Naive thymus-derived CD8-positive, alpha-beta T cell (primary cell): ENCODE measurements at regions not wholly inside any gene's neighbourhood (a gene's known extent, or its start where the extent isn't known, plus 50 kb on each side); places are given as distances from the start of the nearest gene placed in this dataset.
"Not testable (repeated sequence)": the region's sequence is repeated elsewhere in the genome, so short reads cannot be mapped to it uniquely, and the experiment has no call there.

Experiments
- ATAC-seq, 2 donors: fragments of 150-1000 bp; cut with Tn5 transposase in 1 of 2; sonication (Bioruptor Pico), chemical (Tn5 transposase) in 1 of 2; 1 replicate in 1 of 2; 2 replicates in 1 of 2; pipeline ENCODE4 v1.10.0; 2021; ENCODE audit warnings: mild to moderate bottlenecking in 2 of 2, moderate library complexity in 2 of 2
- POLR2A ChIA-PET: fragments of 350-600 bp; sonication (Branson Sonifier 250); formaldehyde crosslinking; loops from one replicate; lab custom pipeline; 2021; ENCODE audit warnings: antibody characterized with exemption; lab: Charles Lee
- DNase-seq, 10 donors: peaks; one replicate each; pipeline versions ENCODE4 v3.0.0 to v3.0.0-alpha.2; 2020 to 2022
- H3K27ac Mint-ChIP-seq, 10 donors: one replicate each; pipeline ENCODE4 v1.8.0; 2020 to 2022; ENCODE audit warnings: mild to moderate bottlenecking in 10 of 10, mixed read lengths in 10 of 10, moderate library complexity in 4 of 10, inconsistent platforms in 1 of 10
- H3K27me3 Mint-ChIP-seq, 5 donors: one replicate each; pipeline ENCODE4 v1.8.0; 2021 to 2022; ENCODE audit warnings: mixed read lengths in 5 of 5
- H3K36me3 Mint-ChIP-seq, 3 donors: one replicate each; pipeline ENCODE4 v1.8.0; 2020 to 2022; ENCODE audit warnings: mixed read lengths in 3 of 3, mild to moderate bottlenecking in 2 of 3, inconsistent platforms in 1 of 3
- H3K4me1 Mint-ChIP-seq, 4 donors: one replicate each; pipeline ENCODE4 v1.8.0; 2021 to 2022; ENCODE audit warnings: mixed read lengths in 4 of 4
- H3K4me3 Mint-ChIP-seq, 10 donors: one replicate each; pipeline ENCODE4 v1.8.0; 2020 to 2022; ENCODE audit warnings: mild to moderate bottlenecking in 10 of 10, mixed read lengths in 10 of 10, moderate library complexity in 6 of 10, inconsistent platforms in 1 of 10
- H3K9me3 Mint-ChIP-seq, 9 donors: one replicate each; pipeline ENCODE4 v1.8.0; 2020 to 2022; ENCODE audit warnings: mixed read lengths in 9 of 9, mild to moderate bottlenecking in 3 of 9, inconsistent platforms in 1 of 9, moderate library complexity in 1 of 9

DNA sequence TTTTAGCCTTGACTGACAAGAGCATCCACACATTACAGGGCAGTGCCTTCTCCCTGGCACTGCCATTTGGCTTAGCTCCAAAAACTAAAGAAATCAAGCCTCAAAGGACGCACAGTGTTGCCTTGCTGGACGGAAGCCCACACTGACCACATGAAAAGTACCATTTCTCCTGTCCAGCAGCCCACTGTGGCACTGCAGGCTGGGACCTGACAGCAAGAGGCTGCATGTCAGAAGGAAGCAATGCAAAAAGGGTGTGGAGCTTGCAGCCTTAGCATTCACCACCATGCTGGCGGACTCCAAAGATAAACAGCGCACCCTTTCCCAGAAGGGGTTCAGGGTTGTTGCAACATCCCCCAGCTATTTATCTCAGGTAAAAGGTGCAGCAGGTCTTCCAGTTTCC, 109.3 kb upstream of the BMAL1 start:
- no peak for DNase-seq
- no peak for ATAC-seq
- H3K27me3 Mint-ChIP-seq = peaks cover 2 to 19% (median 12%) of the 10 kb centered on the region in 5 donors
- POLR2A ChIA-PET = no interaction called here
- no peaks in the 10 kb centered on the region for H3K9me3 Mint-ChIP-seq
- H3K27ac Mint-ChIP-seq = no peak overlapping the region
- H3K4me1 Mint-ChIP-seq = no peaks in the 10 kb centered on the region
- no peaks in the 10 kb centered on the region for H3K36me3 Mint-ChIP-seq
- H3K4me3 Mint-ChIP-seq = no peak overlapping the region

DNA sequence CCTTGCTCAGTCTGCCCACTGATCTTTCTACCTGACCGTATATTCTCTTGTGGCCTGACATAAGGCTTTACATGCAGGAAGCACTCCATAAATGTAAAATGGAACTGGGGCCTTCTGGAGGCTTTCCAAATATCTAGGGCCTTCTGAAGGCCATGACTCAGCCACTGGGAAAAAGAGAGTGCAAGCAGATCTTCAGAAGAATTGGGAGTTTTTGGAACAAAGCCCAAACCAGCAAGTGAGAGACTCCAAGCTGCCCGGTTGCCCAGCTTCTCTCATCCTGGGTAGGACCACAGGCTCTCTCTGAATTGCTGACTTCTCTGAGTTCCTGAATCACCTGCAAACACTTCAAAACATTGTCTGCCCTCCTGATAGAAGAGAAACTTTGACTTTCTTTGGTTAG, 107.9 kb upstream of the BMAL1 start:
- POLR2A ChIA-PET = no interaction called here
- Mint-ChIP-seq H3K9me3 (no peaks in the 10 kb centered on the region), H3K27me3 (peaks cover 6 to 16% (median 13%) of the 10 kb centered on the region in 5 donors), H3K4me3 (no peak overlapping the region), H3K27ac (no peak overlapping the region), H3K36me3 (no peaks in the 10 kb centered on the region), H3K4me1 (no peaks in the 10 kb centered on the region)
- no peak for ATAC-seq
- no peak for DNase-seq

DNA sequence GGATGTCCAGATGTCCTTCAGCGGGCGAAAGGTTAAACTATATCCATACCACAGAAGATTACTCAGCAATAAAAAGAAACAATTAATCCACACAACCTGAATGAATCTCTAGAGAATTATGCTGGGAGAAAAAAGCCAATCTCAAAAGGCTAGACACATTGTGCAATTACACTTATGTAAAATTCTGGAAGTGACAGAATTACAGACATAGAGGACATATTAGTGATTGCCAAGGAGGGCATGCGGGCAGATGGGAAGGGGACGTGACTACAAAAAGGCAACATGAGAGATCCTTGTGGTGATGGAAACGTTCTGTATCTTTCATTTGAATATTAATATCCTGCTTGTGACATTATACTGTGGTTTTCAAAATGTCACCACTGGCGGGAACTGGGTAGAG, 103.5 kb upstream of the BMAL1 start:
- no peak overlapping the region for H3K27ac Mint-ChIP-seq
- H3K36me3 Mint-ChIP-seq = no peaks in the 10 kb centered on the region
- no peaks in the 10 kb centered on the region for H3K9me3 Mint-ChIP-seq
- DNase-seq (no peak), ATAC-seq (no peak)
- peaks cover 8 to 14% (median 10%) of the 10 kb centered on the region in 5 donors for H3K27me3 Mint-ChIP-seq
- POLR2A ChIA-PET = no interaction called here
- H3K4me1 Mint-ChIP-seq = no peaks in the 10 kb centered on the region
- H3K4me3 Mint-ChIP-seq = no peak overlapping the region

DNA sequence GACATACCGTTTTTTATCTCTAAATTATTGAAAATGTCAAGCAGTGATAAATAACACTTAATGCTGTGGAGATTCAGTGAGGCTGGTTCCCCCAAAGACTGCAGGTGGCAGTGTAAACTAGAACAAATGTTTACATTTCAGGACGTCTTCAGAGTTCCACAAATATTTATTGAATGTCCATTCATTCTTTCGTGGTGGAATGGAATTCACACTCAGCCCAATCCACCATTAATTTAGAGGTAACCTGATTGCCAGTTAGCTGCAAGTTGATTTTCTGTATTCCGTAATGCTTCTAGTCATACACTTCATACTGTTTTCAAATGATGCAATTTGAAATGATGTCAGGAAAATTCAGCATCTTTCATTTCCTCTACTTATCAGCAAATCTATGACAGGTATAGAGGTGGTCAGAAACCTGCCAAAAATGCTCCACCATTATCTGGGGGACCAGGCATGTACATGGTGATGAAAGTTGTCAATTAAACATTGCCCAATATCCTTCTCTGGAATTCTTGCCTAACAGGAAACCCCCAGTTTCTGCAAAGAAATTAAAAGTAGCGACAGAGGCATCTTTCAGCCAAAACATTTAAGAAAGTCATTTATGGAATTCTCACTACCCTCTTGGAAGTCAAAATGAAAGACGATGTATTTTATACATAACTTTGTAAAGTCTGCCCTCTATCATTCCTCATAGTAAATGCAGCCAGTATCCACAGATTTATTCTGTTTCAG, 94.3 kb upstream of the BMAL1 start:
- Mint-ChIP-seq H3K27ac (no peak overlapping the region), H3K4me1 (peaks cover 0 to 6% (median 5%) of the 10 kb centered on the region in 4 donors), H3K4me3 (peak overlapping the region in 2 of 10 donors; percentile 20 to 22), H3K27me3 (peaks cover 8 to 14% (median 10%) of the 10 kb centered on the region in 5 donors), H3K36me3 (peaks cover 0 to 21% (median 0%) of the 10 kb centered on the region in 3 donors), H3K9me3 (peaks cover 0 to 26% (median 14%) of the 10 kb centered on the region in 9 donors)
- POLR2A ChIA-PET = no interaction called here
- ATAC-seq = no peak
- DNase-seq = peak in 3 of 10 donors; percentile 4 to 11 (median 4)

DNA sequence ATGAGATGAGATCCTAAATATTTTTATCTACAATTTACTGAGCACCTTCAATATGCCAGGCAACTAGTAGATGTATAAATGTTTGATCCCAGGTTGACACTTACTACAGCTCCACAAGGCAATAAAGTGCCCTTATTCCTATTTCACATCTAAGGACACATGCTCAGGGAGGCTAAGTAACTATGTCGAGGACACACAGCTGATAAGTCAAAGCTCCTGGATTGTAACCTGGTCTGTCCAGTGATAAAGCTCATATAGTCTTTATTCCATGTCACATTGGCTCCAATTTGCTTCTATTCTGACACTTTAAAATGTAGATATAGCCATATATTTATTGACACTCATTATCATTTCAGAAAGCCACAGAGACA, 93.8 kb upstream of the BMAL1 start:
- H3K36me3 Mint-ChIP-seq = peaks cover 0 to 26% (median 4%) of the 10 kb centered on the region in 3 donors
- POLR2A ChIA-PET = no interaction called here
- peaks cover 2 to 32% (median 19%) of the 10 kb centered on the region in 9 donors for H3K9me3 Mint-ChIP-seq
- H3K27ac Mint-ChIP-seq = no peak overlapping the region
- no peak for ATAC-seq
- peak overlapping the region in 1 of 10 donors; percentile 20 for H3K4me3 Mint-ChIP-seq
- H3K4me1 Mint-ChIP-seq = peaks cover 0 to 6% (median 5%) of the 10 kb centered on the region in 4 donors
- H3K27me3 Mint-ChIP-seq = peaks cover 8 to 16% (median 12%) of the 10 kb centered on the region in 5 donors
- DNase-seq = no peak

DNA sequence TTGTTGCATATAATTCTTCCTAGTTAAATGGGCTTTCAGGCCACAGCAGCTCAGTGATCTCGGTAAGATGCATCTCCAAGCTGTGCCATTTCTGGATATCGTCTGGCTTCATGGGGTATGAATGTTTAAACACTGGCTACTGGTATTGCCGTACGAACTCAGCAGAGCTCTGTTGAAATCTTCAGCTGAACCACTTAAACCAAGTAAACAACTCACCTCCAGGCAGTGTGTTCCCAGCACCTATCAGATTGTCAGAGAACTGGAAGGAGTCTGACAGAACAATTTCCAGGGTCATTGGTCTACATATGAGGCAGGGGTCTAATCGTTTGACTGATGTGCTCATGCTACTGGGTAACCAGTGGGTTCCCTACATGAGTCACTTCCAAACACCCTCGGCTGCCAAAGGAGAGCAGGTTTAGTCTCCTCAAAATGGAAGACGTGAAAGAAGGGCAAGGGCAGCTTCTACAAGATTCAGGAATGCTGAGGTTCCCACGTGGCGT, 93.2 kb upstream of the BMAL1 start:
- POLR2A ChIA-PET = no interaction called here
- Mint-ChIP-seq H3K9me3 (peaks cover 2 to 35% (median 20%) of the 10 kb centered on the region in 9 donors), H3K36me3 (peaks cover under 1 to 28% (median 4%) of the 10 kb centered on the region in 3 donors), H3K4me1 (peaks cover 0 to 6% (median 5%) of the 10 kb centered on the region in 4 donors), H3K27me3 (peaks cover 12 to 17% (median 13%) of the 10 kb centered on the region in 5 donors), H3K4me3 (no peak overlapping the region), H3K27ac (no peak overlapping the region)
- ATAC-seq (no peak), DNase-seq (no peak)

DNA sequence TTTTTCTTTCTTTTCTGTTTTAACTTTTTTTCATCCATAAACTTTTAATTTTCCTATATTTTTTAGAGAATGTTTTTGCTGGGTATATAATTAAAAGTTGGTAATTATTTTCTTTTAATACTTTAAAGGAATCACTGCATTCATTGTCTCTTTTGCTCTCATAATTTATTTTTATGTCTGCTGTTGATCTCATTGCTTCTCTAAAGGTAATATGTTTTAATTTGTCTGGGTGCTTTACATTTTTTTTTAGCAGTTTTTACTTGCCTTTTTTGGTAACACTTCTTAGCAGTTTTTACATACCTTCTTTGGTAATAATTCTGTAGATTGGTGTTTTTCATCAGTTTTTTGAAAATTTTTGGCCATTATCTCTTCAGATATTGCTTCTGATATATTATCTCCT, 89.4 kb upstream of the BMAL1 start:
- peaks cover 0 to 4% (median 4%) of the 10 kb centered on the region in 4 donors for H3K4me1 Mint-ChIP-seq
- DNase-seq = no peak
- H3K27me3 Mint-ChIP-seq = peaks cover 13 to 36% (median 19%) of the 10 kb centered on the region in 5 donors
- H3K9me3 Mint-ChIP-seq = peaks cover 2 to 52% (median 22%) of the 10 kb centered on the region in 9 donors
- no peak overlapping the region for H3K27ac Mint-ChIP-seq
- no peak overlapping the region for H3K4me3 Mint-ChIP-seq
- ATAC-seq = no peak
- POLR2A ChIA-PET = no interaction called here
- H3K36me3 Mint-ChIP-seq = peaks cover 2 to 46% (median 4%) of the 10 kb centered on the region in 3 donors

DNA sequence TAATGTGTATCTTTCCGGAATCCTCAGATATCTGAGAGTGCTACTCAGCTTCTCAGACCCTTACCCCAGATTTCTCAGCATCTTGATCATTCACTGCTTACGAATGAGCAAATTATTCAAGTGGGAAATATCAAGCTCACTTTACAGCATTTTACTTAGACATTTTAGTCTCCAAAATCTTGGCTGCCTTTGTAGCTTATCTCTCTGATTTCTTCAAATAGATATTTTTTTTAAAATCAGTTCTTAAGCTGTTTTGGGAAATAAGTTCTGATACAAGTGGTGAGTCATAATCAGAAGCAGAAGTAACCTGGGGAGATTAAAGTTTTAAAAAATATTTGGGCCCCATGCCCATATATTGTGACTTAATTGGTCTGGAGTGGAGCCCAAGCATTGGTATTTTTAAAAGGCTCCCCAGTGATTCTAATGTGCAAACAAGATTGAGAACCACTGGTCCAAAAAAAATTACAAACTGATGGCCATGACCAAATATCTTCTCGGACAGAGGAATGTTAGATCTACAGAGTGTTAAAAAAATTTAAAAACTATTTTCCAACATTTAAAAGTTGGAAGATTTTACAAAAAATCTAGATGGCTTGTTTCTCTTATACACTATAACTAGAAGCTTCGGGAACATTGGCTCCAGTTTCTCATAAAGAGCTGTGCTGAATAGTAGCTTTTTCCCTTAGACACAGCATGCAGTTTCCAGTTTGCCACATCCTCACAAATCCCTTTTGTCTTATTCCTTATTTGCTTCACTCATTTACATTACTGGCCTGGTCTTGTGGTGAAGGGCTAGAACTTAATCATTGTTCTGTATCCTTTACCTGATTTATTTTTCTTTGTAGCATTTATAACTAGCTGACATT, 87.8 kb upstream of the BMAL1 start:
- no peaks in the 10 kb centered on the region for H3K4me1 Mint-ChIP-seq
- no peak for DNase-seq
- no peak overlapping the region for H3K27ac Mint-ChIP-seq
- peaks cover 4 to 57% (median 22%) of the 10 kb centered on the region in 9 donors for H3K9me3 Mint-ChIP-seq
- H3K36me3 Mint-ChIP-seq = peaks cover 2 to 50% (median 4%) of the 10 kb centered on the region in 3 donors
- POLR2A ChIA-PET = no interaction called here
- no peak overlapping the region for H3K4me3 Mint-ChIP-seq
- ATAC-seq = no peak
- peaks cover 17 to 36% (median 21%) of the 10 kb centered on the region in 5 donors for H3K27me3 Mint-ChIP-seq

DNA sequence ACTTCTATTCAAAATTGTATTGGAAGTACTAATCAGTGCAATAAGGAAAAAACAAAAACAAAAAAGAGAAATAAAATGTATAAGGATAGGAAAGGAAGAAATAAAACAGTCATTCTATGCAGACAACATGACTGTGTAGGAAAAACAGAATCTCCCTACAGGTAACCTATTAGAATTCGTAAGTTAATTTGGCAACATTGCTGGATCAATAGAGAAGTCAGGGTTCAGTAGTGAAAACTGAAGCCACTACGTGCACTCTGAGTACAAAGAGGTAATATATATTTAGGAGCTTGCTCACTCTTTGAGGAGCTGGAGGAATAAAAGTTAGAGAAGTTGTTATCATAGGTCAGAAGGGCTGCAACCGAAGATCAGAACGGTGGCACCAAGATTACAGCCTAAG, 84.0 kb upstream of the BMAL1 start:
- Mint-ChIP-seq H3K9me3 (peaks cover 13 to 59% (median 29%) of the 10 kb centered on the region in 9 donors), H3K4me1 (no peaks in the 10 kb centered on the region), H3K27ac (no peak overlapping the region), H3K27me3 (peaks cover 16 to 44% (median 24%) of the 10 kb centered on the region in 5 donors), H3K4me3 (no peak overlapping the region), H3K36me3 (peaks cover 2 to 54% (median 18%) of the 10 kb centered on the region in 3 donors)
- ATAC-seq (no peak), DNase-seq (no peak)
- POLR2A ChIA-PET = no interaction called here

DNA sequence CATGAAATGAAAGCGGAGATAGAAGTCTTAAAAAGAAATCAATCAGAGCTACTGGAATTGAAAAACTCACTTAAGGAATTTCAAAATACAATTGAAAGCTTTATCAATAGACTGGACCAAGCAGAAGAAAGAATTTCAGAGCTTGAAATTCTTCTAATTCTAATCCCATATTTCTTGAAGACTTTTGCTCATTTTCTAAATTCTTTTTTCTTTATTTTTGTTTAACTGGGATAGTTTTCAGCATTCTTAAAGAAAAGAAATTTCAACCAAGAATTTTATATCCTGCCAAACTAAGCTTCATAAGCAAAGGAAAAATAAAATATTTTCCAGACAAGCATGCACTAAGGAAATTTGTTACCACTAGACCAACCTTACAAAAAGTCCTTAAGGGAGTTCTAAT, 80.2 kb upstream of the BMAL1 start:
- peaks cover 0 to 39% (median 20%) of the 10 kb centered on the region in 3 donors for H3K36me3 Mint-ChIP-seq
- H3K27me3 Mint-ChIP-seq = peaks cover 0 to 21% (median 12%) of the 10 kb centered on the region in 5 donors
- H3K4me3 Mint-ChIP-seq, H3K4me1 Mint-ChIP-seq, POLR2A ChIA-PET, ATAC-seq, H3K27ac Mint-ChIP-seq, DNase-seq: not testable (repeated sequence)
- H3K9me3 Mint-ChIP-seq = peaks cover 11 to 54% (median 29%) of the 10 kb centered on the region in 9 donors

DNA sequence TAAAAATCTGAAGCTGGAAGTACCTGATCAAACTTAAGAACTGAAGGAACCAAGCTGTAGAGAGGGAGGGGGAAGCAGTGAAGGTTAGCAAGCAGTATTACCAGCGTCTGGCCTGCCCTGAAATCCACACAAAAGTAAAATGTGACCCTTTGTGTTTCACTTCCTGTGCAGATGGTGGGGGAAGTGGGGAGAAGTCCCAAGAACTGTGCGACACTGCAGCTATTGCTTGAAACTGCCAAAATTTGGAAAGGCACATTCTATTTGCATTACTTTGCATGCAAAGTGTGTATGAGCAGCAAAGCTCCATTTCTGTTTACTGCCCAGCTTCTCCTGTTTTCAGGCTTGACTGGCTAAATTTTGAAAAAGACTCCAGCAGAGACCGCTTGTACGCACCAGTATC, 72.1 kb upstream of the BMAL1 start:
- Mint-ChIP-seq H3K4me1 (peaks cover 13 to 24% (median 23%) of the 10 kb centered on the region in 4 donors), H3K27ac (peak overlapping the region in 1 of 10 donors; percentile 21), H3K27me3 (peaks cover 0 to 5% (median 0%) of the 10 kb centered on the region in 5 donors), H3K9me3 (peaks cover 0 to 5% (median 0%) of the 10 kb centered on the region in 9 donors), H3K36me3 (peaks cover 0 to 2% (median 0%) of the 10 kb centered on the region in 3 donors), H3K4me3 (no peak overlapping the region)
- DNase-seq = no peak
- ATAC-seq = no peak
- POLR2A ChIA-PET = no interaction called here

DNA sequence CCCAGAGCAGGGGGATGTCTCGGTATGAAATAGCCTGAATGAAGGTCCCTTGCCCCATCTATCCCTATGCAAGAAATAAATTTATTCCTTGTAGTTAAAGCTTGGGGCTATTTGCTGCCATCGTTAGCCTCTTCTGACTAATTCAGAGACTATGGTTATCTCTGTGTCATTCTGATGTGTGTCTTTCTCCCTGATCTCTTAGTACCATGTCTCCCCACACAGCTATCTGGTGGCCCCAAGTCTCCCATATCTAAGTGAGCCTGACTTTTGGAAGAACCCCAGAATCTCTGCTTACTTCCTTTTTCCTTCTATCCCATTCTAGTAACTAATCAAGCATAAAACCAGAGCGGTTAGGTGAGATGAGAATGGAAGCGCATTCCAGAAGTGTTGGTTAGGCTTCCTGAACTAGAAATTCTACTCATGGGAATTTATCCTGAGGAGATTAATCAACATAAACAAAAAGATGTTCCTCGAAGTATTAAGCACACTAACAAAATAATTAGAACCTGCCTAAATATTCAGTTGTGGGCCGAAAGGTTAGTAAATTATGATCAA, 71.4 kb upstream of the BMAL1 start:
- Mint-ChIP-seq H3K4me1 (peaks cover 13 to 24% (median 23%) of the 10 kb centered on the region in 4 donors), H3K27me3 (peaks cover 0 to 5% (median 0%) of the 10 kb centered on the region in 5 donors), H3K9me3 (peaks cover 0 to 2% (median 0%) of the 10 kb centered on the region in 9 donors), H3K4me3 (no peak overlapping the region), H3K27ac (peak overlapping the region in 2 of 10 donors; percentile 7 to 33), H3K36me3 (no peaks in the 10 kb centered on the region)
- ATAC-seq (no peak), DNase-seq (no peak)
- POLR2A ChIA-PET = no interaction called here
